Osteoblast (primary cell): ENCODE measurements at regions not wholly inside any gene's neighbourhood (a gene's known extent, or its start where the extent isn't known, plus 50 kb on each side); places are given as distances from the start of the nearest gene placed in this dataset.

ENCODE experiments used
- DNase-seq: peaks from one replicate; pipeline ENCODE4 v3.0.0; 2011; ENCODE audit warnings: low spot score, mixed read lengths; ENCODE audit not compliant: insufficient read length; ENCODE audit errors: missing footprints
- H2AFZ ChIP-seq: 2 replicates; pipeline ENCODE4 v1.6.0; 2011; ENCODE audit warnings: mild to moderate bottlenecking, low read length
- H3K27ac ChIP-seq: 2 replicates; pipeline ENCODE4 v1.5.1; 2011; ENCODE audit warnings: mild to moderate bottlenecking, low read depth, low read length, moderate library complexity
- H3K27me3 ChIP-seq: 2 replicates; pipeline ENCODE4 v1.6.0; 2012; ENCODE audit warnings: mild to moderate bottlenecking, control low read depth, inconsistent platforms, low read length, moderate library complexity; ENCODE audit not compliant: insufficient read depth
- H3K36me3 ChIP-seq: 2 replicates; pipeline ENCODE4 v1.5.1; 2011; ENCODE audit warnings: mild to moderate bottlenecking, low read length, control low read depth, moderate library complexity; ENCODE audit not compliant: insufficient read depth
- H3K4me1 ChIP-seq: 2 replicates; pipeline ENCODE4 v1.5.1; 2011; ENCODE audit warnings: mild to moderate bottlenecking, low read length, control low read depth, moderate library complexity; ENCODE audit not compliant: insufficient read depth
- H3K4me2 ChIP-seq: 2 replicates; pipeline ENCODE4 v1.6.0; 2011; ENCODE audit warnings: mild to moderate bottlenecking, low read length; ENCODE audit not compliant: insufficient read depth
- H3K4me3 ChIP-seq: fragments of 200-600 bp; sonication (generic); 3 replicates; pipeline ENCODE4 v1.5.1; 2012; ENCODE audit warnings: mild to moderate bottlenecking, low read length, inconsistent platforms; ENCODE audit not compliant: insufficient read depth
- H3K79me2 ChIP-seq: 2 replicates; pipeline ENCODE4 v1.6.0; 2012; ENCODE audit warnings: mild to moderate bottlenecking, low read length, control low read depth, inconsistent platforms; ENCODE audit not compliant: insufficient read depth
- H3K9me3 ChIP-seq: 2 replicates; pipeline ENCODE4 v1.5.1; 2011; ENCODE audit warnings: low read depth, low read length, control low read depth
- H4K20me1 ChIP-seq: 2 replicates; pipeline ENCODE4 v1.6.0; 2012; ENCODE audit warnings: mild to moderate bottlenecking, low read length, control low read depth; ENCODE audit not compliant: insufficient read depth
- CTCF ChIP-seq: IDR thresholded peaks from 2 replicates; pipeline ENCODE4 v1.5.1; 2011; ENCODE audit warnings: mild to moderate bottlenecking, low read depth, low read length, moderate library complexity; ENCODE audit errors: extremely low read depth

- H3K79me2 ChIP-seq, result no peaks in the 10 kb centered on the region
- no peak overlapping the region for H3K4me3 ChIP-seq
- TF ChIP-seq CTCF, result no peak
- no peaks in the 10 kb centered on the region for H3K4me1 ChIP-seq
- no peak overlapping the region for H2AFZ ChIP-seq
- no peaks in the 10 kb centered on the region for H3K36me3 ChIP-seq
- H4K20me1 ChIP-seq, result no peaks in the 10 kb centered on the region
- peaks cover 3% of the 10 kb centered on the region for H3K9me3 ChIP-seq
- H3K27me3 ChIP-seq, result no peaks in the 10 kb centered on the region
- H3K27ac ChIP-seq, result no peak overlapping the region
- DNase-seq, result no peak
- no peak overlapping the region for H3K4me2 ChIP-seq
Measured at GRCh38 chr15:94843060-94843459, 611.7 kb downstream of the MCTP2 start.

DNA sequence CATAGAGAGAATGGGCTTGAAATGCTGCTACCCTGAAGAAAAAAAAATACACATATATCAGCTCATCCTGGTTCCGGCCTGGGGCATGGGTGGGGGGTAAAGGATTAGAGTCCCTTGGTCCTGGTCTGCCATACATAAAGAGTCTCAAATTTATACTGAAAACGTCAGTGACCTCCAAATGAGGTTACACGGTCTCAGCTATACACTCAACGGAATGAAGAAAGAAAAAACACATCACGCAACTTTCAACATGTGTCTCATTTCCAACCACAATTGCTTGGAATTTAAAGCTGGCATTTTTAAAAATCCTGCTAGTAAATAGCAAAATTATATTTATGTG, 612.8 kb downstream of the MCTP2 start:
- H3K9me3 ChIP-seq, result peaks cover 3% of the 10 kb centered on the region
- no peaks in the 10 kb centered on the region for H3K36me3 ChIP-seq
- no peak overlapping the region for H3K4me2 ChIP-seq
- H3K79me2 ChIP-seq, result no peaks in the 10 kb centered on the region
- no peak overlapping the region for H2AFZ ChIP-seq
- no peaks in the 10 kb centered on the region for H3K27me3 ChIP-seq
- no peak for DNase-seq
- no peaks in the 10 kb centered on the region for H4K20me1 ChIP-seq
- no peaks in the 10 kb centered on the region for H3K4me1 ChIP-seq
- TF ChIP-seq CTCF, result no peak
- no peak overlapping the region for H3K27ac ChIP-seq
- H3K4me3 ChIP-seq, result no peak overlapping the region

DNA sequence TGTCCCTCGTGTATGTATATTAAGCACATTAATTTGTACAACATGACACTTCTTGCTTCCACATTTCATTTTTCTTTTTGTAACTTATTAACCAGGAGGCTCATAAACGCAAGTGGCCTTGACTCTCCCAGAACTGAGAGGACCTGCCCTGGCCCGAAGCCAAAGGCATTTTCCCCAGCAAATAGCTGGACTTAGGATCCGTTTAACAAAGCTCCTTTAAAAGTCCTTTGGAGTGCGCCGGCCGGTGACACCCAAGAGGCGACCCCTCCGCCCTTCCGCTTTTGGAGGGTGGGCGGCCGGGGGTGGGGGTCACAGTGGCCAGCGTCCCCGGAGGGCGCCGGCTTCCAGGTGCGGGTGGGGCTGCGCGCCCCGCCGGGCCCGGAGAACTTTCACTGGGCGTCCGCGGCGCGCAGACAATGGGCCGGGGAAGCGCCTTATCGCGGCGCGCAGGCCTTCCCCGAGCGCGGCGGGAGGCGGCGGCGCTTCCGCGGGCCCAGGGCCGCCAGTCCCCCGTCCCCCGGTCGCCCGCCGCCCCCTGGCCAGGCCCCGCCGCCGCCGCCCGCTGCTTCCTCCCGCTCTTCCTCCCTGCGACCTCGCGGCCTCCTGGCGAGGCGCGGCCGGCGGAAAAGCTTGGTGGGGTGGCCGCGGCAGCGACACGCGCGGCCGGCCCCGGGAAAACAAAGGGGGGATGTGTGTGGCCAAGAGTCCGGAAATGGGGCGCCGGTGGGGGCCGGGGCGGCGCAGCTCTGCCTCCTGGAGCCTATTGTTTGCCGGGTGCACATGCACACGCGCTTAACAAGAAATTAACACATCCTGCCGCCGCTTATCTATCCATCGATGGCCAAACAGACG, 613.4 kb downstream of the MCTP2 start:
- no peaks in the 10 kb centered on the region for H3K79me2 ChIP-seq
- H3K4me2 ChIP-seq, result no peak overlapping the region
- DNase-seq, result no peak
- H4K20me1 ChIP-seq, result no peaks in the 10 kb centered on the region
- no peak overlapping the region for H2AFZ ChIP-seq
- H3K27ac ChIP-seq, result no peak overlapping the region
- no peak for TF ChIP-seq CTCF
- no peak overlapping the region for H3K4me3 ChIP-seq
- no peaks in the 10 kb centered on the region for H3K27me3 ChIP-seq
- peaks cover 3% of the 10 kb centered on the region for H3K9me3 ChIP-seq
- H3K36me3 ChIP-seq, result no peaks in the 10 kb centered on the region
- no peaks in the 10 kb centered on the region for H3K4me1 ChIP-seq

DNA sequence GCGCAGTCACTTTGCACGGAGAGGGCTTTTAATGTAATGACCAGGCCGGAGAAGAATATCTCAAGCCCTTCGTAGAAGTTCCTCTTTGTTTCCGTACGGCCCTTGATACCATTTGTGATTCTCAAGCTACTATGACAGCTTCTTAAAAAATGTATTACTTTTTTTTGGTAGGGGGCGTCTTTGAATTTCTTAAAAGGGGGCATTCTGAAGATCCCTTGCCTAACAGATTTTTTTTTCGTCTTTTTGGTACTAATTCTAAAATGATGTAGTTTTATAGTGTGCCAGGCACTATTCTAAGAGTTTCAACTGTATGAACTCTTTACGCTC, 614.0 kb downstream of the MCTP2 start:
- TF ChIP-seq CTCF, result no peak
- H3K4me3 ChIP-seq, result no peak overlapping the region
- H3K9me3 ChIP-seq, result peaks cover 3% of the 10 kb centered on the region
- no peaks in the 10 kb centered on the region for H3K79me2 ChIP-seq
- no peaks in the 10 kb centered on the region for H4K20me1 ChIP-seq
- H3K27ac ChIP-seq, result no peak overlapping the region
- no peaks in the 10 kb centered on the region for H3K4me1 ChIP-seq
- no peak overlapping the region for H3K4me2 ChIP-seq
- no peak for DNase-seq
- no peaks in the 10 kb centered on the region for H3K36me3 ChIP-seq
- no peak overlapping the region for H2AFZ ChIP-seq
- H3K27me3 ChIP-seq, result no peaks in the 10 kb centered on the region
